ENCODE measurements at regions not wholly inside any gene's neighbourhood (a gene's known extent, or its start where the extent isn't known, plus 50 kb on each side); places are given as distances from the start of the nearest gene placed in this dataset.

- H3K27ac ChIP-seq (ENCODE audit: low read depth, low read length): no peak overlapping the region
- no peaks in the 10 kb centered on the region for H3K27me3 ChIP-seq (ENCODE audit: control insufficient read depth, insufficient read depth, low read length)
- H3K4me3 ChIP-seq (ENCODE audit: low read depth, low read length): no peak overlapping the region
- H3K4me1 ChIP-seq (ENCODE audit: control insufficient read depth, insufficient read depth, low read length): no peaks in the 10 kb centered on the region
- no peaks in the 10 kb centered on the region for H3K36me3 ChIP-seq (ENCODE audit: control insufficient read depth, insufficient read depth, low read length)
- H3K9me3 ChIP-seq (ENCODE audit: control insufficient read depth, insufficient read depth, low read length): no peaks in the 10 kb centered on the region
- H3K9ac ChIP-seq (ENCODE audit: low read depth, low read length): no peak overlapping the region
Measured at GRCh38 chr12:93122569-93123091, 193.5 kb upstream of the EEA1 start.

DNA sequence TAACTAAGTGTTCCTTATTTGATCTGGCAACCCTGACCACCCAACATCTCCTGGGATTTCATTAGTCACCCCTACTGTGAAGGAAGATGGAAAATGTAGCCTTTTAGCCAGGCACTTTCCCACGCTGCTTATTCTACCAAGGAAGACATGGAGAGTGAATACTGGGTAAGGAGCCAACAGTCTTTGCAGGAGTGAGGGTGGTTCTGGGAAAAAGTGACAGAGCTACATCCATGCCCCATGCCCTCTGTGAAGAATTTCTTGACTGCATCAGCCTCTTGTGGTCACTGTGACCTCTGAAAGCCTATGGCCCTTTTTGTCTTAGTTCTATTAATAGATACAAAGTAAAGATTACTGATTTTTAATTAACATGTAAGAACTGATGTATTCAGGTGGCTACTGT lies 196.0 kb upstream of the EEA1 start:
- Histone ChIP-seq H3K27ac (ENCODE audit: low read depth, low read length) (no peak overlapping the region), H3K9me3 (ENCODE audit: control insufficient read depth, insufficient read depth, low read length) (no peaks in the 10 kb centered on the region), H3K9ac (ENCODE audit: low read depth, low read length) (no peak overlapping the region), H3K4me1 (ENCODE audit: control insufficient read depth, insufficient read depth, low read length) (no peaks in the 10 kb centered on the region), H3K4me3 (ENCODE audit: low read depth, low read length) (no peak overlapping the region), H3K36me3 (ENCODE audit: control insufficient read depth, insufficient read depth, low read length) (no peaks in the 10 kb centered on the region), H3K27me3 (ENCODE audit: control insufficient read depth, insufficient read depth, low read length) (no peaks in the 10 kb centered on the region)

DNA sequence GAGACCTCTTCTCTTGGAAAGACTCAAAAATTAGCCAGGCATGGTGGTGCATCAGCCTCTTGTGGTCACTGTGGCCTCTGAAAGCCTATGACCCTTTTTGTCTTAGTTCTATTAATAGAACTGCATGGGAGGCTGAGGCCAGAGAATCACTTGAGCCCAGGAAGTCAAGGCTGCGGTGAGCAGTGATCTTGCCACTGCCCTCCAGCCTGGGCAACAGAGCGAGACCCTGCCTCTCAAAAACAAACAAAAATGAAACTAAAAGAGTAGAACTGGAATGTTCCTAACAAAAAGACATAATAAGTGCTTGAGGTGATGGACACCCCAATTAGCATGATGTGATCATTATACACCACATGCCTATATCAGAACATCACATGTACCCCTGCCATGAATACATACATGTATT lies 197.0 kb upstream of the EEA1 start:
- no peaks in the 10 kb centered on the region for H3K9me3 ChIP-seq (ENCODE audit: control insufficient read depth, insufficient read depth, low read length)
- H3K4me1 ChIP-seq (ENCODE audit: control insufficient read depth, insufficient read depth, low read length): no peaks in the 10 kb centered on the region

DNA sequence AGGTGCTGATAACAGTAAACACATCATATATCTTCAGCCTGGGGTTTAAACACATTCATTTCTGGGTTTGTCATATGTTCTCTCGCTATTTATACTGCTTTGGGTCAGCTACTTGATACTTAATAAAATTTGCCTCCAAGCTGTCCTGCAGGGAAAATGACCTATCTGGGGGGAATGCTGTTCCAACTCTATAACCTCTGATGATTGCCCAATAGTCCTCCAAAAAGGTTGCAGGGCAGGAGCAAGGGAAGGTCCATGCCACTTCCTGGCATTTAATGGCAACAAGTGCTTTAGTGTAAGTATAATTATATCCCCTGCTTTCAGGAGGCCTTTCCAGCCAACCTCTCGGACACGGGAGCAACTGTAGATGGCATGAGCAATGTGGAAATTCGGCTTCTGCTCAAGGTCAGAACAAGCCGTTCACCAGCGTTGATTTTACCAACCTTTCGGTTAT lies 198.0 kb upstream of the EEA1 start:
- no peak overlapping the region for H3K27ac ChIP-seq (ENCODE audit: low read depth, low read length)
- no peak overlapping the region for H3K4me3 ChIP-seq (ENCODE audit: low read depth, low read length)
- H3K27me3 ChIP-seq (ENCODE audit: control insufficient read depth, insufficient read depth, low read length): no peaks in the 10 kb centered on the region
- no peak overlapping the region for H3K9ac ChIP-seq (ENCODE audit: low read depth, low read length)
- H3K9me3 ChIP-seq (ENCODE audit: control insufficient read depth, insufficient read depth, low read length): no peaks in the 10 kb centered on the region
- no peaks in the 10 kb centered on the region for H3K36me3 ChIP-seq (ENCODE audit: control insufficient read depth, insufficient read depth, low read length)
- no peaks in the 10 kb centered on the region for H3K4me1 ChIP-seq (ENCODE audit: control insufficient read depth, insufficient read depth, low read length)

More for the DNA sequence above, 197.0 kb upstream of the EEA1 start:
- no peak overlapping the region for H3K27ac ChIP-seq (ENCODE audit: low read depth, low read length)
- H3K36me3 ChIP-seq (ENCODE audit: control insufficient read depth, insufficient read depth, low read length): no peaks in the 10 kb centered on the region
- H3K9ac ChIP-seq (ENCODE audit: low read depth, low read length): no peak overlapping the region
- H3K4me3 ChIP-seq (ENCODE audit: low read depth, low read length): no peak overlapping the region
- H3K27me3 ChIP-seq (ENCODE audit: control insufficient read depth, insufficient read depth, low read length): no peaks in the 10 kb centered on the region

DNA sequence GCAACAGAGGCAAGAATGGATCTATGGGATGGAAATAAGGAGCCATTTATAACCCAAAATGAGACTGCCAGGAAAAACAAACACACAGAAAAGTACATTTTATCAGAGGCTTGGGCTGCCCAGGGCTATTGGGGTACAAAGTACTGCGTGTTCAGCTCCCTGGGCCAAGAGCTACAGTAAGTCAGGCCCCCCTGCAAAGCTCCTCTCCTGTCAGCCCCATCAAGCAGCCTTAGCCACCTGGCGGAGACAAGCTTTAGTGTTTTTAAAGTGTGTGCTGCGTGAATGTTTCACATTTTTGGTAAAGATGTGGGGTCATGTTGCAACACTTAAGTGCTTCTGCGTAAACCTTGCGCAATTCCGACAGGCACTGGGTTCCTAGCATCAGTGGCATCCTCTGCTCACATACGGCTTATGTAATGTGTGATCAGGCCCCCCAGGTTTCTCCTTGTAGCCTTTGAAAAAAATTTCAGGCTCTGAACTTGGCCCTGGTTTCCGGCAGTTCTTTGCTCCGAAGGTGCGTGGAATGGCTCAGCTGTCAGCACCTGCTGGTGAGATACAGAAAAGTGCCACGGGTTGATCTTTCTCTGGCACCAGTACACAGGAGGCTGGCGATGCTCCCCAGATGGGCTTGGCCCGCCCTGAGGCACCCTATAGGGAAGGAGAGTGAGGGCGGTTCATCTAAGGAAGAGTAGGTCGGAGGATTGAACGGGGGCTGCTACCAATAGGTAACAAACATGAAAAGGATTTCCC lies 198.7 kb upstream of the EEA1 start:
- Histone ChIP-seq H3K9me3 (ENCODE audit: control insufficient read depth, insufficient read depth, low read length) (no peaks in the 10 kb centered on the region), H3K36me3 (ENCODE audit: control insufficient read depth, insufficient read depth, low read length) (no peaks in the 10 kb centered on the region), H3K27ac (ENCODE audit: low read depth, low read length) (no peak overlapping the region), H3K4me3 (ENCODE audit: low read depth, low read length) (no peak overlapping the region), H3K9ac (ENCODE audit: low read depth, low read length) (no peak overlapping the region), H3K27me3 (ENCODE audit: control insufficient read depth, insufficient read depth, low read length) (no peaks in the 10 kb centered on the region), H3K4me1 (ENCODE audit: control insufficient read depth, insufficient read depth, low read length) (no peaks in the 10 kb centered on the region)

DNA sequence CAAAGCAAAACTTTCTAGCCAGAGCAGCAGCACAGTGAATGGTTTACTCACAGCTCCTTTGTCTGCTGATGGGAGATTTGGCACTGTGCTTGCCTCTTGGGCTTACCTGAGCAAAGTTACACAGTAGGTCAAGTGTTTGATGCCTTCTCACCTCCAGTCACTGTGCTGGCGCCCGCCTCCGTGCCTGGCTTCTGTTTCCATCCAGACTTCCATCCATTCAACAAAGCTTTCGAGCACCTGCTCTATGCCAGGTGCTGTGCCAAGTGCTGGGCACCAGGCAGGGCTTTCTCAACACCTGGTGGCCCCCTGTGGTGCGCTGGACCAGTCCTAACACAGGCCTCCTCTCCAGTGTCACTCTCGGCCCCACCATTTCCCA lies 199.2 kb upstream of the EEA1 start:
- H3K4me3 ChIP-seq (ENCODE audit: low read depth, low read length): no peak overlapping the region
- H3K9me3 ChIP-seq (ENCODE audit: control insufficient read depth, insufficient read depth, low read length): no peaks in the 10 kb centered on the region
- H3K4me1 ChIP-seq (ENCODE audit: control insufficient read depth, insufficient read depth, low read length): no peaks in the 10 kb centered on the region
- H3K27me3 ChIP-seq (ENCODE audit: control insufficient read depth, insufficient read depth, low read length): no peaks in the 10 kb centered on the region
- no peak overlapping the region for H3K9ac ChIP-seq (ENCODE audit: low read depth, low read length)
- no peaks in the 10 kb centered on the region for H3K36me3 ChIP-seq (ENCODE audit: control insufficient read depth, insufficient read depth, low read length)
- H3K27ac ChIP-seq (ENCODE audit: low read depth, low read length): no peak overlapping the region

DNA sequence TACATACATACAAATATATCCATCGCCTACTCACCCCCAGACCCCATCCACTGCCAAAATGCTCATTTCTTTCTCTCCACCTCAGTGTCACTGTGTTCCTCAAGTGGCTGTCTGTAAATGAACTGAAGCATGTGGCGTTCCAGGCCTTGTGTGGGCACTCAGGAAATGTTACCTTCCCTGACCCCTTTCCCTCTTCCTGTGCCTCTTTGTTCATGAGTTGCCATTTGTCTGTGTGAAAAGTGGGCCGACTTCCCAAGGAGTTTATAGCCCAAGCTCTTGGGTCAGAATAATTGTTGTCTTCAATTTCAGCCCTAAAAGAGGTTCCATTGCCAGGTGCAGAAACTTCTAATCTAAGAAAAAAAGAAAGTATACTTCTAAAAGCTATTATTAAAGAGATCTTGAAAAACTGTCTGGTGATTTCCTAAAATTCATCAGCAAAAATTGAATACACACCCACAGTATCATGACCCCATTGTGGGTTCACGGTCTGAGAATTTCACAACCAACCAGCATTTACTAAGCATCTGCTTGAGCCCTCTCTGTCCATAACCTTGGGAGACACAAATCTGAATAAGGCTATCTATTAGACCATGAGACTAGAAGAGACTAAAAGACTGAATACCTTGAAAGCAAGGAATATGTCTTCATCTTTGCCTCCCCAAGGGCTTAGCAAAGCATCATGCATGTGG lies 201.4 kb upstream of the EEA1 start:
- H3K27me3 ChIP-seq (ENCODE audit: control insufficient read depth, insufficient read depth, low read length): no peaks in the 10 kb centered on the region
- H3K27ac ChIP-seq (ENCODE audit: low read depth, low read length): no peak overlapping the region
- no peaks in the 10 kb centered on the region for H3K9me3 ChIP-seq (ENCODE audit: control insufficient read depth, insufficient read depth, low read length)
- H3K9ac ChIP-seq (ENCODE audit: low read depth, low read length): no peak overlapping the region
- no peaks in the 10 kb centered on the region for H3K36me3 ChIP-seq (ENCODE audit: control insufficient read depth, insufficient read depth, low read length)
- no peaks in the 10 kb centered on the region for H3K4me1 ChIP-seq (ENCODE audit: control insufficient read depth, insufficient read depth, low read length)
- H3K4me3 ChIP-seq (ENCODE audit: low read depth, low read length): no peak overlapping the region

- no peaks in the 10 kb centered on the region for H3K9me3 ChIP-seq (ENCODE audit: control insufficient read depth, insufficient read depth, low read length)
- no peak overlapping the region for H3K27ac ChIP-seq (ENCODE audit: low read depth, low read length)
- no peaks in the 10 kb centered on the region for H3K36me3 ChIP-seq (ENCODE audit: control insufficient read depth, insufficient read depth, low read length)
- H3K4me3 ChIP-seq (ENCODE audit: low read depth, low read length): no peak overlapping the region
- H3K9ac ChIP-seq (ENCODE audit: low read depth, low read length): no peak overlapping the region
- no peaks in the 10 kb centered on the region for H3K4me1 ChIP-seq (ENCODE audit: control insufficient read depth, insufficient read depth, low read length)
- H3K27me3 ChIP-seq (ENCODE audit: control insufficient read depth, insufficient read depth, low read length): no peaks in the 10 kb centered on the region
Measured at GRCh38 chr12:93133361-93133760, 204.3 kb upstream of the EEA1 start.

DNA sequence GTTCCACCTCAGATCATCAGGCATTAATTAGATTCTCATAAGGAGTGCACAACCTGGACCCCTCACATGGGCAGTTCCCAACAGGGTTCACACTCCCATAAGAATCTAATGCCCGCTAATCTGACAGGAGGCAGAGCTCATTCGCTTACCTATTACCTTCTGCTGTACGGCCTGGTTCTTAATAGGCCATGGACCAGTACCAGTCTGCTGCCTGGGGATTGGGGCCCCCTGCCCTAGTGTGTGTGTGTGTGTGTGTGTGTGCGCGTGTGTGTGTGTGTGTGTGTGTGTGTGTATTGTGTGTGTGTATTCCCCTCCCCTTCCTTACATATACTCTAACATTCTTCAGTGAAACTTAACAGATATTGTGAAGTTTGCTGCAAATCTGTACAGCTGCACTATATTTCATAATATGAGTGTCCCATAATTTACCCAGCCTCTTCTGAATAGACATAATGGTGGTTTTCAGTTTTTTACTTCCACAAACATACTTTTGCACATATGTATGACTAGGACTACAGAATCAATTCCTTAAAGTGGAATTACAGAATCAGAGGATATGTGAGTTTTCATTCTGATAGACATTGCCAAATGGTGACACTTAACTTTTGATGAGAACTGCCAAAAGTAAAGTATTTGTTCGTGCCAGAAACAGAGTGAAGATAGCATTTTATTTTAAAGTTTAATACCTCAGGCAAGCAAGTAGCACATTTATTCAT lies 205.2 kb upstream of the EEA1 start:
- no peaks in the 10 kb centered on the region for H3K27me3 ChIP-seq (ENCODE audit: control insufficient read depth, insufficient read depth, low read length)
- no peak overlapping the region for H3K27ac ChIP-seq (ENCODE audit: low read depth, low read length)
- no peaks in the 10 kb centered on the region for H3K36me3 ChIP-seq (ENCODE audit: control insufficient read depth, insufficient read depth, low read length)
- no peak overlapping the region for H3K9ac ChIP-seq (ENCODE audit: low read depth, low read length)
- no peak overlapping the region for H3K4me3 ChIP-seq (ENCODE audit: low read depth, low read length)
- no peaks in the 10 kb centered on the region for H3K9me3 ChIP-seq (ENCODE audit: control insufficient read depth, insufficient read depth, low read length)
- H3K4me1 ChIP-seq (ENCODE audit: control insufficient read depth, insufficient read depth, low read length): no peaks in the 10 kb centered on the region

DNA sequence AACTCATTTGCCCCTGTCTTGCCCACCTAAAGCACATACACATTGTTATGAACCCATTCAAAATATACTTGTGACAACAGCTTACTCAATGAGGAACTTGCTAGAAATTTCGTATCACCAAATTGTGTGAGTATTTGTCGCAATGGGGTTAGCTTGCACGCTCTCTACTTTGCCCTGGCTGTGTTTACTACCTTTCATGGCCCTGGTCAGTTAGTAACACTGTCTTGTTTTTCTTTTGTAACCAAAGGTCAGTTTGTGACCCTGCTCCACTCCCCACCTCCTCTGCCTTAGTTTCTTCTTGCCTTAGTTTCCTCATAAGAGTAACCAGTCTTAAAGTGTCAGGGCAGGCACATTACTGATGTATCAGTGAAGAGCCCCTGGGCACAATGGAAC lies 205.8 kb upstream of the EEA1 start:
- H3K27me3 ChIP-seq (ENCODE audit: control insufficient read depth, insufficient read depth, low read length): no peaks in the 10 kb centered on the region
- no peaks in the 10 kb centered on the region for H3K4me1 ChIP-seq (ENCODE audit: control insufficient read depth, insufficient read depth, low read length)
- H3K4me3 ChIP-seq (ENCODE audit: low read depth, low read length): no peak overlapping the region
- H3K36me3 ChIP-seq (ENCODE audit: control insufficient read depth, insufficient read depth, low read length): no peaks in the 10 kb centered on the region
- no peak overlapping the region for H3K9ac ChIP-seq (ENCODE audit: low read depth, low read length)
- H3K9me3 ChIP-seq (ENCODE audit: control insufficient read depth, insufficient read depth, low read length): no peaks in the 10 kb centered on the region
- H3K27ac ChIP-seq (ENCODE audit: low read depth, low read length): no peak overlapping the region
